ENCODE measurements at regions not wholly inside any gene's neighbourhood (a gene's known extent, or its start where the extent isn't known, plus 50 kb on each side); places are given as distances from the start of the nearest gene placed in this dataset.

GRCh38 chr1:60280819-60281218 lies 207.2 kb upstream of the C1orf87 start (continued):
- TF ChIP-seq IRF1 (CRISPR knock-in tag; IDR thresholded peaks at IDR 0.05), result no peak
- TF ChIP-seq OVOL2 (CRISPR knock-in tag; IDR thresholded peaks at IDR 0.05; ENCODE audit: borderline replicate concordance), result no peak
- no peak for TF ChIP-seq NR2C2 (CRISPR knock-in tag; IDR thresholded peaks at IDR 0.05)
- no peak for TF ChIP-seq SOX15 (CRISPR knock-in tag; IDR thresholded peaks at IDR 0.05)
- TF ChIP-seq ETV6 (CRISPR knock-in tag; IDR thresholded peaks at IDR 0.05), result no peak
- TF ChIP-seq KAT7 (CRISPR knock-in tag; IDR thresholded peaks at IDR 0.05; ENCODE audit: borderline replicate concordance), result no peak
- TF ChIP-seq ATF2 (CRISPR knock-in tag; IDR thresholded peaks at IDR 0.05; ENCODE audit: borderline replicate concordance, low read depth), result no peak
- no peak for TF ChIP-seq ZBTB21 (CRISPR knock-in tag; IDR thresholded peaks at IDR 0.05; ENCODE audit: borderline replicate concordance)
- TF ChIP-seq E2F4 (CRISPR knock-in tag; IDR thresholded peaks at IDR 0.05; ENCODE audit: borderline replicate concordance, low read depth), result no peak
- TF ChIP-seq ZNF671 (CRISPR knock-in tag; IDR thresholded peaks at IDR 0.05), result no peak
- TF ChIP-seq ZSCAN18 (CRISPR knock-in tag; IDR thresholded peaks at IDR 0.05), result no peak
- TF ChIP-seq AFF4 (CRISPR knock-in tag; IDR thresholded peaks at IDR 0.05; ENCODE audit: borderline replicate concordance), result no peak

- H3K27ac Mint-ChIP-seq, result no peak overlapping the region
- POLR2A ChIA-PET, result no interaction called here
- DNase-seq (ENCODE audit: low spot score) (no peak), ATAC-seq (no peak)
- H3K4me1 Mint-ChIP-seq, result peaks cover 13% of the 10 kb centered on the region
- no peaks in the 10 kb centered on the region for H3K9me3 Mint-ChIP-seq
- no peak overlapping the region for H3K4me3 Mint-ChIP-seq
- CTCF ChIA-PET, result interaction anchor here (1.2 to 2.4 kb wide), 5 partner anchors 17 to 145 kb away, joined by 3 to 21 read pairs (median 5); no protein-coding TSS in a partner anchor
- H3K27me3 Mint-ChIP-seq (ENCODE audit: low read depth), result no peaks in the 10 kb centered on the region
- no peaks in the 10 kb centered on the region for H3K36me3 Mint-ChIP-seq
- no peak for TF ChIP-seq ESRRA (CRISPR knock-in tag; IDR thresholded peaks at IDR 0.05; ENCODE audit: borderline replicate concordance)
- no peak for TF ChIP-seq ARID4B (CRISPR knock-in tag; IDR thresholded peaks at IDR 0.05; ENCODE audit: borderline replicate concordance)
- TF ChIP-seq ATF3 (CRISPR knock-in tag; conservative IDR thresholded peaks at IDR 0.05), result no peak
- TF ChIP-seq ZSCAN18 (CRISPR knock-in tag; IDR thresholded peaks at IDR 0.05), result no peak
- TF ChIP-seq SOX15 (CRISPR knock-in tag; IDR thresholded peaks at IDR 0.05), result no peak
- no peak for TF ChIP-seq ATF6 (CRISPR knock-in tag; IDR thresholded peaks at IDR 0.05)
- TF ChIP-seq GRHL2 (CRISPR knock-in tag; IDR thresholded peaks at IDR 0.05; ENCODE audit: insufficient replicate concordance, severe bottlenecking), result no peak
- no peak for TF ChIP-seq ATF1 (CRISPR knock-in tag; IDR thresholded peaks at IDR 0.05)
- TF ChIP-seq ZNF416 (CRISPR knock-in tag; IDR thresholded peaks at IDR 0.05), result no peak
Measured at GRCh38 chr1:60280256-60280655, 206.7 kb upstream of the C1orf87 start.
